PFSK-1 (cell line): ENCODE measurements at regions not wholly inside any gene's neighbourhood (a gene's known extent, or its start where the extent isn't known, plus 50 kb on each side); places are given as distances from the start of the nearest gene placed in this dataset.

Experiments
- FOXP2 ChIP-seq: optimal IDR thresholded peaks from 2 replicates; pipeline ENCODE3; 2011; ENCODE audit warnings: borderline replicate concordance, control low read depth, inconsistent platforms; ENCODE audit not compliant: insufficient read depth; ENCODE audit errors: extremely low read length, extremely low read depth
- POLR2AphosphoS5 ChIP-seq: IDR thresholded peaks from 2 replicates; pipeline ENCODE4 v1.6.1; 2012; ENCODE audit warnings: low read depth, mild to moderate bottlenecking, control low read depth, low read length, moderate library complexity
- SIN3A ChIP-seq: IDR thresholded peaks from 2 replicates; pipeline ENCODE4 v1.6.1; 2012; ENCODE audit warnings: mild to moderate bottlenecking, low read length, moderate library complexity, borderline replicate concordance; ENCODE audit not compliant: insufficient read depth
- TAF1 ChIP-seq: IDR thresholded peaks from 2 replicates; pipeline ENCODE4 v1.6.1; 2012; ENCODE audit warnings: low read length, control low read depth, borderline replicate concordance; ENCODE audit not compliant: insufficient read depth
- TF ChIP-seq, protein P1 (sequence below), 2 experiments: IDR thresholded peaks; 2 replicates each; pipeline versions ENCODE4 v1.6.1 to v1.8.0; 2011 to 2012; ENCODE audit warnings: low read depth in 2 of 2, low read length in 2 of 2, control low read depth in 1 of 2, inconsistent platforms in 1 of 2, mild to moderate bottlenecking in 1 of 2, moderate library complexity in 1 of 2; ENCODE audit not compliant: insufficient read depth in 1 of 2

GRCh38 chr16:9212621-9213020 is 121.2 kb downstream of the HAPSTR1 start:
- TF ChIP-seq TAF1, result no peak
- TF ChIP-seq, protein P1, sequence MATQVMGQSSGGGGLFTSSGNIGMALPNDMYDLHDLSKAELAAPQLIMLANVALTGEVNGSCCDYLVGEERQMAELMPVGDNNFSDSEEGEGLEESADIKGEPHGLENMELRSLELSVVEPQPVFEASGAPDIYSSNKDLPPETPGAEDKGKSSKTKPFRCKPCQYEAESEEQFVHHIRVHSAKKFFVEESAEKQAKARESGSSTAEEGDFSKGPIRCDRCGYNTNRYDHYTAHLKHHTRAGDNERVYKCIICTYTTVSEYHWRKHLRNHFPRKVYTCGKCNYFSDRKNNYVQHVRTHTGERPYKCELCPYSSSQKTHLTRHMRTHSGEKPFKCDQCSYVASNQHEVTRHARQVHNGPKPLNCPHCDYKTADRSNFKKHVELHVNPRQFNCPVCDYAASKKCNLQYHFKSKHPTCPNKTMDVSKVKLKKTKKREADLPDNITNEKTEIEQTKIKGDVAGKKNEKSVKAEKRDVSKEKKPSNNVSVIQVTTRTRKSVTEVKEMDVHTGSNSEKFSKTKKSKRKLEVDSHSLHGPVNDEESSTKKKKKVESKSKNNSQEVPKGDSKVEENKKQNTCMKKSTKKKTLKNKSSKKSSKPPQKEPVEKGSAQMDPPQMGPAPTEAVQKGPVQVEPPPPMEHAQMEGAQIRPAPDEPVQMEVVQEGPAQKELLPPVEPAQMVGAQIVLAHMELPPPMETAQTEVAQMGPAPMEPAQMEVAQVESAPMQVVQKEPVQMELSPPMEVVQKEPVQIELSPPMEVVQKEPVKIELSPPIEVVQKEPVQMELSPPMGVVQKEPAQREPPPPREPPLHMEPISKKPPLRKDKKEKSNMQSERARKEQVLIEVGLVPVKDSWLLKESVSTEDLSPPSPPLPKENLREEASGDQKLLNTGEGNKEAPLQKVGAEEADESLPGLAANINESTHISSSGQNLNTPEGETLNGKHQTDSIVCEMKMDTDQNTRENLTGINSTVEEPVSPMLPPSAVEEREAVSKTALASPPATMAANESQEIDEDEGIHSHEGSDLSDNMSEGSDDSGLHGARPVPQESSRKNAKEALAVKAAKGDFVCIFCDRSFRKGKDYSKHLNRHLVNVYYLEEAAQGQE (IDR thresholded peaks at IDR 0.05; ENCODE audit: insufficient read depth in 1 of 2, low read depth in 2 of 2, low read length in 2 of 2), result no peak
- no peak for TF ChIP-seq SIN3A
- no peak for TF ChIP-seq FOXP2
- TF ChIP-seq POLR2AphosphoS5, result no peak

GRCh38 chr16:9219813-9220212 is 128.4 kb downstream of the HAPSTR1 start:
- TF ChIP-seq POLR2AphosphoS5 (no peak), SIN3A (no peak), TAF1 (no peak), FOXP2 (no peak)
- TF ChIP-seq, protein P1 (IDR thresholded peaks at IDR 0.05; ENCODE audit: insufficient read depth in 1 of 2, low read depth in 2 of 2, low read length in 2 of 2), result no peak

DNA sequence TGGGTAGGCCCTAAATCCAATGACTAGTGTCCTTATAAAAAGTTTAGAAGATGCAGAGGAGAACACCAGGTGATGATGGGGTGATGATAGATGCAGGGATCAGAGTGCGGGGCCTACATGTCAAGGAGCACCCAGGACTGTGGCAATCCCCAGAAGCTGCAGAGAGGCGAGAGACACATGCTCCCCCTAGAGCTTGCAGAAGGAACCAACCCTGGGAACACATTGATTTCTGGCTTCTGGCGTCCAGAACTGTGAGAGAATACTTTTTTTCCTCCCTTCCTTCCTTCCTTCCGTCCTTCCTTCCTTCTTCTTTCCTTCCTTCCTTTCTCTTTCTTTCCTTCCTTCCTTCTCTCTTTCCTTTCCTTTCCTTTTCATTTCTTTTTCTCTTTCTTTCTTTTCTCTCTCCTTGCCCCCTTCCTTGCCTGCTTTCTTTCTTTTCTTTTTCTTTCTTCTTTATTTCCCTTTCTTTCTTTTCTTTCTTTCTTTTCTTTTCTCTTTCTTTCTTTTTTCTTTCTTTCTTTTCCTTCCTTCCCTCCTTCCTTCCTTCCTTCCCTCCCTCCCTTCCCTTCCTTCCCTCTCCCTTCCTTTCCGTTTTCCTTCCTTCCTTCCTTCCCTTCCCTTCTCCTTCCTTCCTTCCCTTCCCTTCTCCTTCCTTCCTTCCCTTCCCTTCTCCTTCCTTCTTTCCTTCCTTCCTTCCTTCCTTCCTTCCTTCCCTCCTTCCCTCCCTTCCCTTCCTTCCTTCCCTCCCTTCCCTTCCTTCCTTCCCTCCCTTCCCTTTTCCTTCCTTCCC is 134.3 kb downstream of the HAPSTR1 start:
- TF ChIP-seq POLR2AphosphoS5 (no peak), SIN3A (no peak), TAF1 (no peak), FOXP2 (no peak)
- TF ChIP-seq, protein P1 (IDR thresholded peaks at IDR 0.05; ENCODE audit: insufficient read depth in 1 of 2, low read depth in 2 of 2, low read length in 2 of 2), result no peak

DNA sequence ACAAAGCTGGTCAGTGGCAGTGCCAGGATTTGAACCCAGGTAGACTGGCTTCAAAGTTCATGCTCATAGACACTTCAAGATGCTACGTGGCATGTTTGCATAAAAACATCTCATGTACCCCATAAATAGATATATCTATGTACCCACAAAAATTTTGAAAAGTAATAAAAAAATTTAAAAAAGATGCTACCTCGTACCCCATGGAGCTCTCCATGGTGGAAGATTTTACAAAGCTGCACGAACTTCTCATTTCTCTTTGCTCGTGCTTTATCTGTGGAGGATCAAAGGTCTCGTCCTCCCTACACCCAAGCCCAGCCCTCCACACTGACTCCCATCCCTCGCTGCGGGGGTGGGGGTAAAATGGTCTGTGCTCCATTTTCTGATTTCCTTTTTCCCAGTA is 135.5 kb downstream of the HAPSTR1 start:
- TF ChIP-seq, protein P1 (IDR thresholded peaks at IDR 0.05; ENCODE audit: insufficient read depth in 1 of 2, low read depth in 2 of 2, low read length in 2 of 2), result peak in 1 of 2 experiments; percentile 65; a peak in 1 of 4 replicates
- TF ChIP-seq TAF1, result no peak

DNA sequence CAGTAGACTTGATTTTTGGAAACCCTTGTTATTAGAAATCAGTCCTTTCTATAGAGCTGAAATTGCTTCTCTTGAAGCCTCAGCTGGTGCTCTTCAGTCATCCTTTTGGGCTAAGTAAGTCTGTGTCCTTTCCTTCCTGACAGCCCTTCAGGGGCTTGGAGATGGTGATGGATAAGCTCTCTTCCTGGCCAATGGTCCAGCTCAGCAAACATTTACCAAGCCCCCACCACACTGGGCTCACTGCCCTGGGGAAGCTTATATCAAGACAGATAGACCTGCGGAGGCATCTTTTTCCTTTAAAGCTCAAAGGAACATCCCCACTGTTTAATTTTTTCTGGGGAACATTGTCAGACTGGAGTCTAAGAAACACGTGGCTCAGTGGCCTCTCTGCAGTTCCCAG is 139.6 kb downstream of the HAPSTR1 start:
- TF ChIP-seq, protein P1 (IDR thresholded peaks at IDR 0.05; ENCODE audit: insufficient read depth in 1 of 2, low read depth in 2 of 2, low read length in 2 of 2), result no peak
- TF ChIP-seq TAF1 (no peak), SIN3A (no peak), FOXP2 (no peak), POLR2AphosphoS5 (no peak)
